PC-3 (cell line): ENCODE measurements at regions not wholly inside any gene's neighbourhood (a gene's known extent, or its start where the extent isn't known, plus 50 kb on each side); places are given as distances from the start of the nearest gene placed in this dataset.
"Not testable (repeated sequence)": the region's sequence is repeated elsewhere in the genome, so short reads cannot be mapped to it uniquely, and the experiment has no call there.

Experiments
- EZH2 ChIP-seq: fragments of 300-600 bp; sonication (generic); IDR thresholded peaks from one replicate; pipeline ENCODE4 v1.6.1; 2017; ENCODE audit warnings: antibody characterized with exemption, mild to moderate bottlenecking, low read length; ENCODE audit not compliant: unreplicated experiment
- EZH2phosphoT487 ChIP-seq: fragments of 300-600 bp; sonication (generic); IDR thresholded peaks from 2 replicates; pipeline ENCODE4 v1.6.1; 2018; ENCODE audit warnings: mild to moderate bottlenecking, antibody characterized with exemption, low read length, borderline replicate concordance
- TF ChIP-seq, protein P1 (sequence below): fragments of 300-600 bp; sonication (generic); conservative IDR thresholded peaks from 2 replicates; pipeline ENCODE4 v1.5.1; 2017; ENCODE audit warnings: antibody characterized with exemption, low read depth, mild to moderate bottlenecking, low read length

DNA sequence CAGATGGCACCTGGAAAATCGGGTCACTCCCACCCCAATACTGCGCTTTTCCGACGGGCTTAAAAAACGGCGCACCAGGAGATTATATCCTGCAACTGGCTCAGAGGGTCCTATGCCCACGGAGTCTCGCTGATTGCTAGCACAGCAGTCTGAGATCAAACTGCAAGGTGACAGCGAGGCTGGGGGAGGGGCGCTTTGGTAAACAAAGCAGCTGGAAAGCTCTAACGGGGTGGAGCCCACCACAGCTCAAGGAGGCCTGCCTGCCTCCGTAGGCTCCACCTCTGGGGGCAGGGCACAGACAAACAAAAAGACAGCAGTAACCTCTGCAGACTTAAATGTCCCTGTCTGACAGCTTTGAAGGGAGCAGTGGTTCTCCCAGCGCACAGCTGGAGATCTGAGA is 70.4 kb upstream of the NUDT10 start:
- TF ChIP-seq, protein P1, sequence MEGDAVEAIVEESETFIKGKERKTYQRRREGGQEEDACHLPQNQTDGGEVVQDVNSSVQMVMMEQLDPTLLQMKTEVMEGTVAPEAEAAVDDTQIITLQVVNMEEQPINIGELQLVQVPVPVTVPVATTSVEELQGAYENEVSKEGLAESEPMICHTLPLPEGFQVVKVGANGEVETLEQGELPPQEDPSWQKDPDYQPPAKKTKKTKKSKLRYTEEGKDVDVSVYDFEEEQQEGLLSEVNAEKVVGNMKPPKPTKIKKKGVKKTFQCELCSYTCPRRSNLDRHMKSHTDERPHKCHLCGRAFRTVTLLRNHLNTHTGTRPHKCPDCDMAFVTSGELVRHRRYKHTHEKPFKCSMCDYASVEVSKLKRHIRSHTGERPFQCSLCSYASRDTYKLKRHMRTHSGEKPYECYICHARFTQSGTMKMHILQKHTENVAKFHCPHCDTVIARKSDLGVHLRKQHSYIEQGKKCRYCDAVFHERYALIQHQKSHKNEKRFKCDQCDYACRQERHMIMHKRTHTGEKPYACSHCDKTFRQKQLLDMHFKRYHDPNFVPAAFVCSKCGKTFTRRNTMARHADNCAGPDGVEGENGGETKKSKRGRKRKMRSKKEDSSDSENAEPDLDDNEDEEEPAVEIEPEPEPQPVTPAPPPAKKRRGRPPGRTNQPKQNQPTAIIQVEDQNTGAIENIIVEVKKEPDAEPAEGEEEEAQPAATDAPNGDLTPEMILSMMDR: not testable (repeated sequence)
- not testable (repeated sequence) for TF ChIP-seq EZH2phosphoT487, EZH2
